Transverse colon (tissue), 3 donors: ENCODE measurements at regions not wholly inside any gene's neighbourhood (a gene's known extent, or its start where the extent isn't known, plus 50 kb on each side); places are given as distances from the start of the nearest gene placed in this dataset.

Experiments
- POLR2A ChIP-seq: fragments of 450-650 bp; IDR thresholded peaks from one replicate; pipeline ENCODE4 v1.6.1; 2016; ENCODE audit warnings: antibody characterized with exemption, mild to moderate bottlenecking, moderate library complexity
- POLR2AphosphoS5 ChIP-seq, 3 donors: sonication (generic); formaldehyde crosslinking; IDR thresholded peaks; one replicate each; pipeline ENCODE4 v1.6.1; 2016; ENCODE audit warnings: antibody characterized with exemption in 3 of 3

DNA sequence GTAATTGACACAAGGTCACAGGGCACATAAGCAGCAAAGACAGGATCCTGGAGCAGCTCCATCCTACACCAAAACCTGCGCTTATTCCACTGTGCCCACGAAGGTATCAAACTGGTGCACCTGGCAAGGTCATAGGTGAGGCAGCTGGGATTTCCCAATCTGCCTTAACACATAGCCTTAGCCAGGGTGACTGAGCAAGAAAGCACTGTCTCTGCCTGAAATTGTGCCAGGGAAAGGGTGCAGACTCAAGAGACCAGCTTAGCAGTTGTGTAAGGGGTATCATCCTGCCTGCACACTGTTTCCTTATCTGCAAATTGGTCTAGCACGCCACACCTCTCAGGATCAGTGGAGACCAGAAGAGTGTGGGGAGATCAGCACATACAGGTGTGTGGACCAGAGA lies 82.8 kb downstream of the MAFB start:
- TF ChIP-seq POLR2A (no peak), POLR2AphosphoS5 (IDR thresholded peaks at IDR 0.05) (no peak)
